HG03135 (cell line): ENCODE measurements at regions not wholly inside any gene's neighbourhood (a gene's known extent, or its start where the extent isn't known, plus 50 kb on each side); places are given as distances from the start of the nearest gene placed in this dataset.
"Not testable (repeated sequence)": the region's sequence is repeated elsewhere in the genome, so short reads cannot be mapped to it uniquely, and the experiment has no call there.

ENCODE experiments used
- ATAC-seq: cut with Tn5 transposase; IDR thresholded peaks from one replicate; pipeline ENCODE4 v1.9.1; 2021; ENCODE audit warnings: mild to moderate bottlenecking, moderate library complexity; ENCODE audit not compliant: unreplicated experiment

DNA sequence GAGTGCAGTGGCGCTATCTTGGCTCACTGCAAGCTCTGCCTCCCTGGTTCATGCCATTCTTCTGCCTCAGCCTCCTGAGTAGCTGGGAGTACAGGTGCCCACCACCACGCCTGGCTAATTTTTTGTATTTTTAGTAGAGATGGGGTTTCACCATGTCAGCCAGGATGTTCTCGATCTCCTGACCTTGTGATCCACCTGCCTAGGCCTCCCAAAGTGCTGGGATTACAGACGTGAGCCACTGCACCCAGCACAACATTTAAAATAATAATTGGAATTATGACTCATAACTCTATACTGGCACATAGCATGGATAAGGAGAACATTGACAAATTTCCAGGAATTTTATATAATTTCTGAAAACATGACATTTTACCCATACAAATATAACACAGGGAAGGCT is 54.2 kb downstream of the DBET start:
- ATAC-seq: not testable (repeated sequence)

DNA sequence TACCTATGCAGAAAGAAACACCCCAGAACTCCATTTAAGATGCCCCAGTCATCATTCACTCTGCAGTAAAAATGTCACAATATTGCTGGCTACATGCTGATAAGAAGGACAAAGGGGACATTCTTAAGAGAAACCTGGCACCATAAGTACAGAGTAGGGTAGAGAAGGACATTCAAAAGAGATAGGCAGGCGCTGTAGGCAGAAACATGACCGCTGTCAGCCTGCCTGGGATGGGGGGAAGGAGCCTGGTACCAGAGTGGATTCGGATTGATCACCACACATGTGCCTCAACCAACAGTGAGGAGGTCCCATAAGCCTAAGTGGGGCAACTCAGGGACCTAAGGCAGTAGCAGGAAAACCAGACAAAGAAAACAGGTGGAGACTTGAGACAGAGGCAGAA is 54.1 kb upstream of the DUX4 start:
- not testable (repeated sequence) for ATAC-seq

DNA sequence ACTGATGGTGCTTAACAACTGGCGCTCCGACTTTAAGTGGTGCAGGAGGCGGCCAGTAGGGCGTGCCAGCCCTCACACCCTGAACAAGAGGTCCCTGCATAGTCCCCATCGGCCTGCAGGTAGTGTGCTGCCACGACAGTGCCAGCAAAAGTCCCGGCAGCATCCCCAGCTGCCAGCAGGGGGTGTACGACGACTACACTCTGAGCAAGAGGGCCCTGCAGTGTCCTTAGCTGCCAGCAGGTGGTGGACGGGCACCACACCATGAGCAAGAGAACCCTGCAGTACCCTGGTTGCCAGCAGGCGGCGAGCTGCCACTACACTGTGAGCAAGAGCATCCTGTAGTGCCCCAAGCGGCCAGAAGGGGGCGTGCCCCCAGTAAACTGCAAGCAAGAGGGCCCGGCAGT is 53.5 kb upstream of the DUX4 start:
- peak; percentile 62 for ATAC-seq

DNA sequence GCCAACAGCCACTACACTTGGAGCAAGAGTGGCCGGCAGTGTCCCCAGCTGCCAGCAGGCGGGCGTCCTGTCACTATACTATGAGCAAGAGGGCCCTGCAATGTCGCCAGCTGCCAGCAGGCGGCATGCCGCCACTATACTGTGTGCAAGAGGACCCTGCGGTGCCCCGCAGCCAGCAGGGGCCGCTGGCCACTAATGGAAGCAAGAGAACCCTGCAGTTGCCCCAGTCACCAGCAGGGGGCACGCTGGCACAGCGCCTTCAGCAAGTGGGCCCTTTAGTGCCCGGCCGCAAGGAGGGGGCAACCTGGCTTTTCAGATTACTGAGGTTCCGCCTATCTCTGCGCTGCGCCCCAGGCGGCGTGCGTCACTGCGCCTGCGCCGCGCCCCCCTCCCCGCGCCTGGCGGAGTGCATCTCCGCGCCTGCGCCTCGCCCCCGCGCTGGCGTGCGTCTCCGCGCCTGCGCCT is 53.0 kb upstream of the DUX4 start:
- ATAC-seq: peak; percentile 59

DNA sequence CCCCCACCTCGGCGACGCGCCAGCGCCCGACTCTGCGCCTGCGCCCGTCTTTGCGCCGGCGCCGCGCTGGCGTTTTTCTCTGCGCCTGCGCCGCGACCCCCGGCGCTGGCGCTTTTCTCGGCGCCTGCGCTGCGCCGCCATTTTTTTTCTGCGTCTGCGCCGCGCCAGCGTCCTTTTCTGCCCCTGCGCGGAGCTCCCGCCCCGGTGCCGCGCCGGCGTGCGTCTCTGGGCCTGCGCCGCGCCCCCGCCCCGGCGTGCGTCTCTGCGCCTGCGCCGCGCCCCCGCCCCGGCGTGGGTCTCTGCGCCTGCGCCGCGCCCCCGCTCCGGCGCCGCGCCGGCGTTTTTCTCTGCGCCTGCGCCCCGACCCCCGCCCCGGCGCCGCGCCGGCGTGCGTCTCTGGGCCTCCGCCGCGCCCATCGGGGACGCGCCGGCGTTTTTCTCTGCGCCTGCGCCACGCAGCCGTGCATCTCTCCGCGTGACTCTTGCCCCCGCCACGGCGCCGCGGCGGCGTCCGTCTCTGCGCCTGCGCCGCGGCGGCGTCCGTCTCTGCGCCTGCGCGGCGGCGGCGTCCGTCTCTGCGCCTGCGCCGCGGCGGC is 52.4 kb upstream of the DUX4 start:
- ATAC-seq: not testable (repeated sequence)

DNA sequence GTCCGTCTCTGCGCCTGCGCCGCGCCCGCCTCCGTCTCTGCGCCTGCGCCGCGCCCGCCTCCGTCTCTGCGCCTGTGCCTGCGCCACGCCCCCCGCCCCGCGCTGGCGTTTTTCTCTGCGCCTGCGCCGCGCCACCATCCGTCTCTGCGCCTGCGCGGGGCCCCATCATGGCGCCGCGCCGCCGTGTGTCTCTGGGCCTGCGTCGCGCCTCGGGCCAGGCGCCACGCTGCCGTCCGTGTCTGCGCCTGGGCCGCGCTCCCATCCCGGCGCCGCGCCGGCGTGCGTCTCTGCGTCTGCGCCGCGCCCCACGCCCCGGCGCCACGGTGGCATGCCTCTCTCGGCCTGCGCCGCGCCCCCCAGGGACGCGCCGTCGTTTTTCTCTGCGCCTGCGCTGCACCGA is 51.8 kb upstream of the DUX4 start:
- ATAC-seq: no peak

DNA sequence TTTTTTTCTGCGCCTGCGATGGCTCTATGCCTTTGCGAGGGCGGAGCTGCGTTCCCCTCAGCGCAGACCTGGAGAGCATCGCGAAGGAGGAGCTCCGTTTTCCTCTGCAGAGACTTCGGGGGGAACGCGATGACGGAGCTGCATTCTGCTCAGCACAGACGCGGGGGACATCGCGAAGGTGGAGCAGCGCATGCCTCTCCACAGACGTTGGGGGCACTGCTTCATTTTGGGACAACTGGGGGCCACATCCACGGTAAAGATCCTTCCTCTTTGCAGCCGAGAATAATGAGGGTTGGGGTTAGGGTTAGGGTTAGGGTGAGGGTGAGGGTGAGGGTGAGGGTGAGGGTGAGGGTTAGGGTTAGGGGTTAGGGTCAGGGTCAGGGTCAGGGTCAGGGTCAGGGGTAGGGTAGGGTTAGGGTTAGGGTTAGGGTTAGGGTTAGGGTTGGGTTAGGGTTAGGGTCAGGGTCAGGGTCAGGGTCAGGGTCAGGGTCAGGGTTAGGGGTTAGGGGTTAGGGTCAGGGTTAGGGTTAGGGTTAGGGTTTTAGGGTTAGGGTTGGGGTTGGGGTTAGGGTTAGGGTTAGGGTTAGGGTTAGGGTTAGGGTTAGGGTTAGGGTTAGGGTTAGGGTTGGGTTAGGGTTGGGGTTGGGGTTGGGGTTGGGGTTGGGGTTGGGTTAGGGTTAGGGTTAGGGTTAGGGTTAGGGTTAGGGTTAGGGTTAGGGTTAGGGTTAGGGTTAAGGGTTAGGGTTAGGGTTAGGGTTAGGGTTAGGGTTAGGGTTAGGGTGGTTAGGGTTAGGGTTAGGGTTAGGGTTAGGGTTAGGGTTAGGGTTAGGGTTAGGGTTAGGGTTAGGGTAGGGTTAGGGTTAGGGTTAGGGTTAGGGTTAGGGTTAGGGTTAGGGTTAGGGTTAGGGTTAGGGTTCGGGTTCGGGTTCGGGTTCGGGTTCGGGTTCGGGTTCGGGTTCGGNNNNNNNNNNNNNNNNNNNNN is 51.1 kb upstream of the DUX4 start:
- not testable (repeated sequence) for ATAC-seq
